Neural progenitor cell (in vitro differentiated cells): ENCODE measurements at regions not wholly inside any gene's neighbourhood (a gene's known extent, or its start where the extent isn't known, plus 50 kb on each side); places are given as distances from the start of the nearest gene placed in this dataset.

Experiments used
- CTCF ChIP-seq: fragments of 200-600 bp; sonication (generic); IDR thresholded peaks from 2 replicates; pipeline ENCODE4 v1.5.1; 2017; ENCODE audit warnings: antibody characterized with exemption, mild to moderate bottlenecking
- EZH2 ChIP-seq: fragments of 200-600 bp; sonication (generic); IDR thresholded peaks from 2 replicates; pipeline ENCODE4 v1.6.1; 2017; ENCODE audit warnings: antibody characterized with exemption, mild to moderate bottlenecking, moderate library complexity

DNA sequence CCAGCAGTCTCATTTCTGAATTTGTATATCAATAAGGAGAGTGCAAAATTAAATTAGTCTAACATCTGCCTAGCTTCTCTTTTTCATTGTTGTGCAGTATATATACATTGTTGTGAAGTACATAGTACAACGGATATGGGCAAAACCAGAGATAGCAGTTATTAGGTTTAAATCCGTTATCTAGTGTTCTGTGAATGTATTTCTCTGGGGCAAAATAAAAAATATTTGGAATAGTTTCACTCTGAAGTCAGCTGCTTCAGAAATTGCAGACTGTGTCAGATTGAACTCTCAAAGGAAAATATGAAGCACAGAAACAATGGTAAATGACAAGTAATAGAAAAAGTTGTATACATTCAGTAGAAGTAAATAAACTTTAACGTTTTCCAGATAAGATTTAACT, 836.5 kb upstream of the CXADR start:
- no peak for TF ChIP-seq CTCF
- TF ChIP-seq EZH2: no peak
